Hematopoietic multipotent progenitor cell treated with erythropoietin and hydrocortisone succinate and interleukin-3 and kit ligand, for 15 days (in vitro differentiated cells): ENCODE measurements at regions not wholly inside any gene's neighbourhood (a gene's known extent, or its start where the extent isn't known, plus 50 kb on each side); places are given as distances from the start of the nearest gene placed in this dataset.
A peak's percentile ranks its signal among the peaks of the same experiment; 100 is the strongest.
"Not testable (repeated sequence)": the region's sequence is repeated elsewhere in the genome, so short reads cannot be mapped to it uniquely, and the experiment has no call there.

Source experiments
- DNase-seq: peaks from one replicate; pipeline ENCODE4 v3.0.0-alpha.2; 2015; ENCODE audit warnings: low spot score

- DNase-seq: no peak
Observed at GRCh38 chrX:40949071-40949470, 136.2 kb upstream of the USP9X start.

GRCh38 chrX:40950546-40950945 is 134.7 kb upstream of the USP9X start:
- no peak for DNase-seq

GRCh38 chrX:40951407-40951806 is 133.8 kb upstream of the USP9X start:
- not testable (repeated sequence) for DNase-seq

GRCh38 chrX:40952855-40953254 is 132.4 kb upstream of the USP9X start:
- no peak for DNase-seq

GRCh38 chrX:40953369-40953768 is 131.9 kb upstream of the USP9X start:
- DNase-seq: no peak

- no peak for DNase-seq
Observed at GRCh38 chrX:40960041-40960440, 125.2 kb upstream of the USP9X start.

GRCh38 chrX:40962793-40963407 is 122.3 kb upstream of the USP9X start:
- no peak for DNase-seq

- DNase-seq: no peak
Observed at GRCh38 chrX:40964008-40964407, 121.2 kb upstream of the USP9X start.

- DNase-seq: no peak
Observed at GRCh38 chrX:40964633-40965586, 120.3 kb upstream of the USP9X start.

- no peak for DNase-seq
Observed at GRCh38 chrX:40966213-40966820, 118.9 kb upstream of the USP9X start.

GRCh38 chrX:40968180-40968579 is 117.1 kb upstream of the USP9X start:
- no peak for DNase-seq

- no peak for DNase-seq
Observed at GRCh38 chrX:40971736-40972135, 113.5 kb upstream of the USP9X start.

GRCh38 chrX:40973619-40974018 is 111.6 kb upstream of the USP9X start:
- no peak for DNase-seq

GRCh38 chrX:40975951-40976350 is 109.3 kb upstream of the USP9X start:
- DNase-seq: no peak

GRCh38 chrX:40976981-40977380 is 108.3 kb upstream of the USP9X start:
- no peak for DNase-seq

GRCh38 chrX:40984962-40985361 is 100.3 kb upstream of the USP9X start:
- DNase-seq: no peak

GRCh38 chrX:40987413-40987812 is 97.8 kb upstream of the USP9X start:
- DNase-seq: peak; percentile 60

GRCh38 chrX:40988100-40988499 is 97.1 kb upstream of the USP9X start:
- no peak for DNase-seq

- DNase-seq: not testable (repeated sequence)
Observed at GRCh38 chrX:40993395-40993794, 91.8 kb upstream of the USP9X start.

GRCh38 chrX:40996886-40997530 is 88.2 kb upstream of the USP9X start:
- peak; percentile 66 for DNase-seq

- no peak for DNase-seq
Observed at GRCh38 chrX:40998123-40998522, 87.1 kb upstream of the USP9X start.

GRCh38 chrX:41001327-41001726 is 83.9 kb upstream of the USP9X start:
- DNase-seq: no peak
